Glutamatergic neuron (in vitro differentiated cells): ENCODE measurements at regions not wholly inside any gene's neighbourhood (a gene's known extent, or its start where the extent isn't known, plus 50 kb on each side); places are given as distances from the start of the nearest gene placed in this dataset.

ENCODE experiments used
- DNase-seq: peaks from one replicate; pipeline ENCODE4 v3.0.0; 2022
- H3K27ac Mint-ChIP-seq: one replicate; pipeline ENCODE4 v1.8.0; 2020; ENCODE audit warnings: mild to moderate bottlenecking, mixed read lengths, inconsistent platforms; ENCODE audit not compliant: unreplicated experiment
- H3K27me3 Mint-ChIP-seq: one replicate; pipeline ENCODE4 v1.8.0; 2020; ENCODE audit warnings: mild to moderate bottlenecking, moderate library complexity, mixed read lengths, inconsistent platforms; ENCODE audit not compliant: unreplicated experiment
- H3K36me3 Mint-ChIP-seq: one replicate; pipeline ENCODE4 v1.8.0; 2020; ENCODE audit warnings: mild to moderate bottlenecking, mixed read lengths, inconsistent platforms; ENCODE audit not compliant: unreplicated experiment
- H3K4me1 Mint-ChIP-seq: one replicate; pipeline ENCODE4 v1.8.0; 2020; ENCODE audit warnings: mild to moderate bottlenecking, low read depth, mixed read lengths, inconsistent platforms; ENCODE audit not compliant: unreplicated experiment
- H3K4me3 Mint-ChIP-seq: one replicate; pipeline ENCODE4 v1.8.0; 2020; ENCODE audit warnings: mild to moderate bottlenecking, mixed read lengths, inconsistent platforms; ENCODE audit not compliant: unreplicated experiment
- H3K9me3 Mint-ChIP-seq: one replicate; pipeline ENCODE4 v1.8.0; 2020; ENCODE audit warnings: mild to moderate bottlenecking, moderate library complexity, mixed read lengths, inconsistent platforms; ENCODE audit not compliant: unreplicated experiment
- CTCF ChIP-seq: fragments of 200-600 bp; sonication (generic); IDR thresholded peaks from one replicate; pipeline ENCODE4 v1.5.0; 2021; ENCODE audit not compliant: partially characterized antibody, unreplicated experiment

GRCh38 chr12:62128175-62128975, 131.8 kb upstream of the USP15 start:
- Mint-ChIP-seq H3K36me3 (no peaks in the 10 kb centered on the region), H3K4me3 (no peak overlapping the region), H3K27ac (no peak overlapping the region), H3K9me3 (no peaks in the 10 kb centered on the region), H3K4me1 (no peaks in the 10 kb centered on the region), H3K27me3 (no peaks in the 10 kb centered on the region)
- DNase-seq, result no peak
- TF ChIP-seq CTCF, result no peak

- DNase-seq, result no peak
- H3K27me3 Mint-ChIP-seq, result no peaks in the 10 kb centered on the region
- no peak overlapping the region for H3K4me3 Mint-ChIP-seq
- TF ChIP-seq CTCF, result no peak
- no peaks in the 10 kb centered on the region for H3K4me1 Mint-ChIP-seq
- no peaks in the 10 kb centered on the region for H3K36me3 Mint-ChIP-seq
- no peaks in the 10 kb centered on the region for H3K9me3 Mint-ChIP-seq
- no peak overlapping the region for H3K27ac Mint-ChIP-seq
Observed at GRCh38 chr12:62129291-62129690, 130.9 kb upstream of the USP15 start.

GRCh38 chr12:62130402-62130801, 129.8 kb upstream of the USP15 start:
- Mint-ChIP-seq H3K36me3 (no peaks in the 10 kb centered on the region), H3K4me1 (no peaks in the 10 kb centered on the region), H3K4me3 (no peak overlapping the region), H3K27me3 (no peaks in the 10 kb centered on the region), H3K27ac (no peak overlapping the region), H3K9me3 (no peaks in the 10 kb centered on the region)
- no peak for TF ChIP-seq CTCF
- DNase-seq, result no peak

- H3K27ac Mint-ChIP-seq, result no peak overlapping the region
- no peak overlapping the region for H3K4me3 Mint-ChIP-seq
- H3K36me3 Mint-ChIP-seq, result no peaks in the 10 kb centered on the region
- no peak for TF ChIP-seq CTCF
- no peak for DNase-seq
- H3K9me3 Mint-ChIP-seq, result no peaks in the 10 kb centered on the region
- H3K4me1 Mint-ChIP-seq, result no peaks in the 10 kb centered on the region
- H3K27me3 Mint-ChIP-seq, result no peaks in the 10 kb centered on the region
Observed at GRCh38 chr12:62130834-62131552, 129.2 kb upstream of the USP15 start.

GRCh38 chr12:62133440-62133839, 126.8 kb upstream of the USP15 start:
- H3K27ac Mint-ChIP-seq, result no peak overlapping the region
- H3K9me3 Mint-ChIP-seq, result no peaks in the 10 kb centered on the region
- H3K4me1 Mint-ChIP-seq, result no peaks in the 10 kb centered on the region
- no peak for TF ChIP-seq CTCF
- no peaks in the 10 kb centered on the region for H3K36me3 Mint-ChIP-seq
- no peak for DNase-seq
- H3K4me3 Mint-ChIP-seq, result no peak overlapping the region
- H3K27me3 Mint-ChIP-seq, result no peaks in the 10 kb centered on the region
